C4-2B (cell line): ENCODE measurements at regions not wholly inside any gene's neighbourhood (a gene's known extent, or its start where the extent isn't known, plus 50 kb on each side); places are given as distances from the start of the nearest gene placed in this dataset.

Experiments used
- ZFX ChIP-seq: fragments of 450-650 bp; IDR thresholded peaks from 2 replicates; pipeline ENCODE4 v1.6.1; 2017
- TF ChIP-seq, protein P1 (sequence below): fragments of 450-650 bp; conservative IDR thresholded peaks from 2 replicates; pipeline ENCODE4 v1.5.1; 2017; ENCODE audit warnings: mild to moderate bottlenecking

- TF ChIP-seq, protein P1, sequence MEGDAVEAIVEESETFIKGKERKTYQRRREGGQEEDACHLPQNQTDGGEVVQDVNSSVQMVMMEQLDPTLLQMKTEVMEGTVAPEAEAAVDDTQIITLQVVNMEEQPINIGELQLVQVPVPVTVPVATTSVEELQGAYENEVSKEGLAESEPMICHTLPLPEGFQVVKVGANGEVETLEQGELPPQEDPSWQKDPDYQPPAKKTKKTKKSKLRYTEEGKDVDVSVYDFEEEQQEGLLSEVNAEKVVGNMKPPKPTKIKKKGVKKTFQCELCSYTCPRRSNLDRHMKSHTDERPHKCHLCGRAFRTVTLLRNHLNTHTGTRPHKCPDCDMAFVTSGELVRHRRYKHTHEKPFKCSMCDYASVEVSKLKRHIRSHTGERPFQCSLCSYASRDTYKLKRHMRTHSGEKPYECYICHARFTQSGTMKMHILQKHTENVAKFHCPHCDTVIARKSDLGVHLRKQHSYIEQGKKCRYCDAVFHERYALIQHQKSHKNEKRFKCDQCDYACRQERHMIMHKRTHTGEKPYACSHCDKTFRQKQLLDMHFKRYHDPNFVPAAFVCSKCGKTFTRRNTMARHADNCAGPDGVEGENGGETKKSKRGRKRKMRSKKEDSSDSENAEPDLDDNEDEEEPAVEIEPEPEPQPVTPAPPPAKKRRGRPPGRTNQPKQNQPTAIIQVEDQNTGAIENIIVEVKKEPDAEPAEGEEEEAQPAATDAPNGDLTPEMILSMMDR, result no peak
- no peak for TF ChIP-seq ZFX
These were observed 920.5 kb downstream of the KCNMA1 start for GRCh38 chr10:76717141-76717540.
